Fibroblast of lung (primary cell): ENCODE measurements at regions not wholly inside any gene's neighbourhood (a gene's known extent, or its start where the extent isn't known, plus 50 kb on each side); places are given as distances from the start of the nearest gene placed in this dataset.

ENCODE experiments used
- DNase-seq, 2 donors: peaks; one replicate each; pipeline versions ENCODE4 v3.0.0 to v3.0.0-alpha.2; 2010; ENCODE audit warnings: low read depth in 2 of 2
- H2AFZ ChIP-seq: 2 replicates; pipeline ENCODE4 v1.5.1; 2012; ENCODE audit warnings: low read length, control low read depth, inconsistent platforms
- H3K27ac ChIP-seq: 2 replicates; pipeline ENCODE4 v1.5.1; 2011; ENCODE audit warnings: low read length, control low read depth; ENCODE audit not compliant: insufficient read depth
- H3K27me3 ChIP-seq: 2 replicates; pipeline ENCODE4 v1.5.1; 2011; ENCODE audit warnings: mild to moderate bottlenecking, low read length; ENCODE audit not compliant: control insufficient read depth, insufficient read depth
- H3K36me3 ChIP-seq: 2 replicates; pipeline ENCODE4 v1.5.1; 2011; ENCODE audit warnings: low read length; ENCODE audit not compliant: control insufficient read depth, insufficient read depth
- H3K4me1 ChIP-seq: 2 replicates; pipeline ENCODE4 v1.5.1; 2011; ENCODE audit warnings: low read length; ENCODE audit not compliant: control insufficient read depth, insufficient read depth; ENCODE audit errors: extremely low read depth
- H3K4me2 ChIP-seq: 2 replicates; pipeline ENCODE4 v1.5.1; 2011; ENCODE audit warnings: low read length, control low read depth; ENCODE audit not compliant: insufficient read depth; ENCODE audit errors: extremely low read depth
- H3K4me3 ChIP-seq, 4 experiments: fragments of 200-600 bp in 1 of 4; sonication (generic) in 1 of 4; replicated peaks in 1 of 4; 2 replicates each; pipeline ENCODE4 v1.5.1; 2011 to 2016; ENCODE audit warnings: low read length in 4 of 4, low read depth in 3 of 4, mild to moderate bottlenecking in 3 of 4, control low read depth in 2 of 4, inconsistent platforms in 1 of 4, mixed read lengths in 1 of 4; ENCODE audit not compliant: insufficient read depth in 1 of 4; ENCODE audit errors: control extremely low read depth in 1 of 4
- H3K79me2 ChIP-seq: 2 replicates; pipeline ENCODE4 v1.5.1; 2012; ENCODE audit warnings: mild to moderate bottlenecking, low read length, inconsistent platforms; ENCODE audit not compliant: control insufficient read depth, insufficient read depth
- H3K9ac ChIP-seq: 2 replicates; pipeline ENCODE4 v1.5.1; 2011; ENCODE audit warnings: mild to moderate bottlenecking, low read length, control low read depth; ENCODE audit not compliant: insufficient read depth
- H3K9me3 ChIP-seq: 2 replicates; pipeline ENCODE4 v1.5.1; 2012; ENCODE audit warnings: low read depth, low read length; ENCODE audit not compliant: control insufficient read depth, insufficient read depth
- H4K20me1 ChIP-seq: 2 replicates; pipeline ENCODE4 v1.5.1; 2011; ENCODE audit warnings: low read length; ENCODE audit not compliant: control insufficient read depth, insufficient read depth; ENCODE audit errors: extremely low read depth
- CTCF ChIP-seq, 2 donors: IDR thresholded peaks in 1 of 2; conservative IDR thresholded peaks in 1 of 2; 1 replicate in 1 of 2; 2 replicates in 1 of 2; pipeline ENCODE4 v1.5.1; 2011 to 2012; ENCODE audit warnings: low read length in 2 of 2, control low read depth in 1 of 2, inconsistent platforms in 1 of 2, low read depth in 1 of 2, mild to moderate bottlenecking in 1 of 2
- EZH2 ChIP-seq: IDR thresholded peaks from 2 replicates; pipeline ENCODE4 v1.5.1; 2012; ENCODE audit warnings: low read length, control low read depth, mild to moderate bottlenecking; ENCODE audit errors: missing control alignments

GRCh38 chr15:47876986-47877385 is 159.7 kb downstream of the SEMA6D start:
- no peak overlapping the region for H3K4me3 ChIP-seq
- no peak overlapping the region for H3K4me2 ChIP-seq
- no peak overlapping the region for H3K9ac ChIP-seq
- no peak for DNase-seq
- no peak overlapping the region for H3K27ac ChIP-seq
- no peaks in the 10 kb centered on the region for H3K4me1 ChIP-seq
- H3K9me3 ChIP-seq, result no peaks in the 10 kb centered on the region
- H3K36me3 ChIP-seq, result no peaks in the 10 kb centered on the region
- H4K20me1 ChIP-seq, result no peaks in the 10 kb centered on the region
- H3K27me3 ChIP-seq, result peaks cover 2% of the 10 kb centered on the region
- TF ChIP-seq CTCF (conservative IDR thresholded peaks at IDR 0.05 in 1 of 2, IDR thresholded peaks at IDR 0.05 in 1 of 2; ENCODE audit: low read depth in 1 of 2, low read length in 2 of 2) (no peak), EZH2 (no peak)
- no peak overlapping the region for H2AFZ ChIP-seq
- H3K79me2 ChIP-seq, result no peaks in the 10 kb centered on the region

- Histone ChIP-seq H3K79me2 (no peaks in the 10 kb centered on the region), H3K4me1 (no peaks in the 10 kb centered on the region), H4K20me1 (no peaks in the 10 kb centered on the region), H3K4me3 (no peak overlapping the region), H3K27ac (no peak overlapping the region), H3K27me3 (peaks cover 2% of the 10 kb centered on the region), H3K9ac (no peak overlapping the region), H2AFZ (no peak overlapping the region), H3K36me3 (no peaks in the 10 kb centered on the region), H3K4me2 (no peak overlapping the region), H3K9me3 (no peaks in the 10 kb centered on the region)
- TF ChIP-seq EZH2 (no peak), CTCF (conservative IDR thresholded peaks at IDR 0.05 in 1 of 2, IDR thresholded peaks at IDR 0.05 in 1 of 2; ENCODE audit: low read depth in 1 of 2, low read length in 2 of 2) (no peak)
- DNase-seq, result no peak
Observed at GRCh38 chr15:47877836-47878235, 160.5 kb downstream of the SEMA6D start.

GRCh38 chr15:47885920-47886319 is 168.6 kb downstream of the SEMA6D start:
- no peaks in the 10 kb centered on the region for H3K9me3 ChIP-seq
- TF ChIP-seq EZH2 (no peak), CTCF (conservative IDR thresholded peaks at IDR 0.05 in 1 of 2, IDR thresholded peaks at IDR 0.05 in 1 of 2; ENCODE audit: low read depth in 1 of 2, low read length in 2 of 2) (no peak)
- no peaks in the 10 kb centered on the region for H3K79me2 ChIP-seq
- no peaks in the 10 kb centered on the region for H4K20me1 ChIP-seq
- H2AFZ ChIP-seq, result no peak overlapping the region
- H3K4me1 ChIP-seq, result no peaks in the 10 kb centered on the region
- peak; percentile 79 to 90 for DNase-seq
- no peaks in the 10 kb centered on the region for H3K36me3 ChIP-seq
- H3K9ac ChIP-seq, result no peak overlapping the region
- H3K4me2 ChIP-seq, result no peak overlapping the region
- H3K27me3 ChIP-seq, result no peaks in the 10 kb centered on the region
- no peak overlapping the region for H3K4me3 ChIP-seq
- H3K27ac ChIP-seq, result no peak overlapping the region
